Loucy (cell line): ENCODE measurements at regions not wholly inside any gene's neighbourhood (a gene's known extent, or its start where the extent isn't known, plus 50 kb on each side); places are given as distances from the start of the nearest gene placed in this dataset.
A peak's percentile ranks its signal among the peaks of the same experiment; 100 is the strongest.

ENCODE experiments used
- H2AFZ ChIP-seq: fragments of 200-600 bp; sonication (generic); 2 replicates; pipeline ENCODE4 v1.6.0; 2016; ENCODE audit warnings: antibody characterized with exemption, mild to moderate bottlenecking, low read length, moderate library complexity
- H3F3A ChIP-seq: fragments of 200-600 bp; 2 replicates; pipeline ENCODE4 v1.6.0; 2016; ENCODE audit warnings: antibody characterized with exemption, low read depth, mild to moderate bottlenecking
- H3K27me3 ChIP-seq: fragments of 200-600 bp; sonication (generic); 2 replicates; pipeline ENCODE4 v1.6.1; 2014; ENCODE audit warnings: low read length, mild to moderate bottlenecking; ENCODE audit not compliant: insufficient read depth, poor library complexity, severe bottlenecking
- H3K36me3 ChIP-seq: fragments of 200-600 bp; sonication (generic); 2 replicates; pipeline ENCODE4 v1.6.1; 2016; ENCODE audit warnings: low read length; ENCODE audit not compliant: insufficient read depth
- H3K4me1 ChIP-seq: fragments of 200-600 bp; sonication (generic); 2 replicates; pipeline ENCODE4 v1.5.1; 2014; ENCODE audit warnings: low read length, mild to moderate bottlenecking; ENCODE audit not compliant: insufficient read depth, poor library complexity, severe bottlenecking
- H3K4me2 ChIP-seq: fragments of 200-600 bp; sonication (generic); 2 replicates; pipeline ENCODE4 v1.6.0; 2014; ENCODE audit warnings: antibody characterized with exemption, low read length, low read depth, mild to moderate bottlenecking; ENCODE audit not compliant: poor library complexity, severe bottlenecking
- H3K4me3 ChIP-seq: fragments of 200-600 bp; sonication (generic); 2 replicates; pipeline ENCODE4 v1.5.1; 2014; ENCODE audit warnings: low read length, mild to moderate bottlenecking, mixed read lengths; ENCODE audit not compliant: poor library complexity, severe bottlenecking
- H3K79me2 ChIP-seq: fragments of 200-600 bp; sonication (generic); 2 replicates; pipeline ENCODE4 v1.6.1; 2014; ENCODE audit warnings: low read length; ENCODE audit not compliant: insufficient read depth
- H3K9ac ChIP-seq: fragments of 200-600 bp; sonication (generic); 2 replicates; pipeline ENCODE4 v1.6.0; 2014; ENCODE audit warnings: mild to moderate bottlenecking, low read depth, low read length, moderate library complexity; ENCODE audit not compliant: poor library complexity, severe bottlenecking
- H3K9me2 ChIP-seq: fragments of 200-600 bp; sonication (generic); replicated peaks from 2 replicates; pipeline ENCODE4 v1.6.1; 2016; ENCODE audit warnings: low read depth, low read length, mixed read lengths
- H3K9me3 ChIP-seq: fragments of 200-600 bp; sonication (generic); 2 replicates; pipeline ENCODE4 v1.6.1; 2014; ENCODE audit warnings: mild to moderate bottlenecking, antibody characterized with exemption, low read length, low read depth; ENCODE audit not compliant: insufficient read depth
- H4K20me1 ChIP-seq: fragments of 200-600 bp; sonication (generic); 2 replicates; pipeline ENCODE4 v1.6.0; 2014; ENCODE audit warnings: antibody characterized with exemption, low read length, mild to moderate bottlenecking; ENCODE audit not compliant: insufficient read depth, poor library complexity, severe bottlenecking
- CTCF ChIP-seq: fragments of 200-600 bp; sonication (generic); conservative IDR thresholded peaks from 2 replicates; pipeline ENCODE4 v1.5.1; 2014; ENCODE audit warnings: mild to moderate bottlenecking, antibody characterized with exemption, low read length
- EZH2phosphoT487 ChIP-seq: fragments of 200-600 bp; IDR thresholded peaks from 2 replicates; pipeline ENCODE4 v1.6.1; 2018; ENCODE audit warnings: antibody characterized with exemption, mild to moderate bottlenecking, moderate library complexity, borderline replicate concordance

- Histone ChIP-seq H3K36me3 (no peaks in the 10 kb centered on the region), H3K9ac (no peak overlapping the region), H3K4me2 (no peak overlapping the region), H3F3A (no peaks in the 10 kb centered on the region), H3K4me1 (no peaks in the 10 kb centered on the region), H4K20me1 (no peaks in the 10 kb centered on the region), H2AFZ (no peak overlapping the region), H3K4me3 (no peak overlapping the region), H3K9me2 (no peaks in the 10 kb centered on the region), H3K9me3 (no peaks in the 10 kb centered on the region), H3K27me3 (no peaks in the 10 kb centered on the region), H3K79me2 (no peaks in the 10 kb centered on the region)
- TF ChIP-seq CTCF (peak; percentile 29), EZH2phosphoT487 (no peak)
Measured at GRCh38 chr4:180456928-180457327, 1786.3 kb upstream of the TENM3 start.

- no peaks in the 10 kb centered on the region for H3F3A ChIP-seq
- no peak overlapping the region for H3K4me3 ChIP-seq
- no peak overlapping the region for H2AFZ ChIP-seq
- H3K9me3 ChIP-seq, result no peaks in the 10 kb centered on the region
- no peaks in the 10 kb centered on the region for H3K36me3 ChIP-seq
- H3K9ac ChIP-seq, result no peak overlapping the region
- no peaks in the 10 kb centered on the region for H3K27me3 ChIP-seq
- no peaks in the 10 kb centered on the region for H3K4me1 ChIP-seq
- TF ChIP-seq CTCF (no peak), EZH2phosphoT487 (no peak)
- no peak overlapping the region for H3K4me2 ChIP-seq
- no peaks in the 10 kb centered on the region for H3K9me2 ChIP-seq
- no peaks in the 10 kb centered on the region for H4K20me1 ChIP-seq
- H3K79me2 ChIP-seq, result no peaks in the 10 kb centered on the region
Measured at GRCh38 chr4:180462116-180462515, 1781.1 kb upstream of the TENM3 start.

- Histone ChIP-seq H3K4me3 (no peak overlapping the region), H3K9me3 (no peaks in the 10 kb centered on the region), H3K4me2 (no peak overlapping the region), H2AFZ (no peak overlapping the region), H3K79me2 (no peaks in the 10 kb centered on the region), H3K27me3 (no peaks in the 10 kb centered on the region), H4K20me1 (no peaks in the 10 kb centered on the region), H3F3A (no peaks in the 10 kb centered on the region), H3K4me1 (no peaks in the 10 kb centered on the region), H3K36me3 (no peaks in the 10 kb centered on the region), H3K9me2 (no peaks in the 10 kb centered on the region), H3K9ac (no peak overlapping the region)
- no peak for TF ChIP-seq EZH2phosphoT487
- no peak for TF ChIP-seq CTCF
Measured at GRCh38 chr4:180465364-180465763, 1777.8 kb upstream of the TENM3 start.
